DMS153 (cell line): ENCODE measurements at regions not wholly inside any gene's neighbourhood (a gene's known extent, or its start where the extent isn't known, plus 50 kb on each side); places are given as distances from the start of the nearest gene placed in this dataset.
A peak's percentile ranks its signal among the peaks of the same experiment; 100 is the strongest.
"Not testable (repeated sequence)": the region's sequence is repeated elsewhere in the genome, so short reads cannot be mapped to it uniquely, and the experiment has no call there.

ENCODE experiments used
- DNase-seq: peaks from one replicate; lab custom pipeline; 2025; lab: John Stamatoyannopoulos, UW

DNA sequence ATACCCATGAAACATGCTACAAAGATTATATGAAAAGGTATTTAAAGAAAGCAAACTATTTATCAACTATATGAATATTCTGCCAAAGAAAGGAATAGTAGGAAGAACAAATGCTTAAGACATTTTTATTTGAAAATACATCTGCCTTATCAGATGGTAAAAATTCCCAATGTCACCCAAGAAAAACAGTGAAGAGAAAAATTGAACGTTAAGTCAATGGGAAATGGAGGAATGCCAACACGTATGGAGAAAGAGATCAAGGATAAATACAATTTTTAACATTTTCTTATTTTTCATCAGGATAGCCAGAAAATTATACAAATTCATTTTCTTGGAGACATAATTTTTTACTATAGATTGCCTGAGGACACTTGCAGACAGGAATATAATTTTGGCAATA is 394.2 kb downstream of the ZEB2 start:
- DNase-seq, result no peak

DNA sequence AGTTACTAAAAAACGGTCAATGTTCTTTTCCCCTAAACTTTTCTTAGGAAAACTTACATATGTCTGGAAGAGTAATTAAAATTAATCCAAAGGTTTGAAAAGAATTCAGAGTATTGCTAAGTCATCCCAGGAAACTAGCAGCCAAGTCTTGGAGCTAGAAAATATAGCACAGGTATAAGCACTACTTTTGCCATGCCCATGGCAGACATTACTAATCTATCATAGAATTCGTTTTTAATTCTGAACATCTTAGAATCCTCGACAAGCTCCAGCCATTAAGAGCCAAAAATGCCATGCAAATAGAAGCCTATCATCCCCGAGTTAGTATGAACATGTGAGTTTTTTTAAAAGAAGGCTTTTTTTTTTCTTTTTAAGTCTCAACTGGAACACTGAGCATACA is 395.0 kb downstream of the ZEB2 start:
- no peak for DNase-seq

DNA sequence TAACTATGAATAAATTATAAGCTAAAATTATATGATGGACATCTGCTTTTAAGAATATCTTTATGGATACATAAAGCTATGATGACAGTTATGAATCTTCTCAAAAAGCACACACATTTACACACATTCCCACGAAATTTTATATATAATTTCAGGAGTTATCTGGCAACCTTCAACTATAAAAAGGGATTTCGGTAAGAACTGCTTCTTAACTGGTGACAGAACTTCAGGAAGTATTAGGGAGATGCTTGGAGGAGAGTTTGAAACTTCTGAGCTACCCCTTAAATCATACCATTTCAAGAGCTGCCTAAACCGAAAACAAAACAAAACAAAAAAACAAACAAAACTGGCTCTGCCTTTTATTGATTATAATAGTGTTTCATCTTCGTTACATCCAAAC is 399.4 kb downstream of the ZEB2 start:
- DNase-seq, result no peak

DNA sequence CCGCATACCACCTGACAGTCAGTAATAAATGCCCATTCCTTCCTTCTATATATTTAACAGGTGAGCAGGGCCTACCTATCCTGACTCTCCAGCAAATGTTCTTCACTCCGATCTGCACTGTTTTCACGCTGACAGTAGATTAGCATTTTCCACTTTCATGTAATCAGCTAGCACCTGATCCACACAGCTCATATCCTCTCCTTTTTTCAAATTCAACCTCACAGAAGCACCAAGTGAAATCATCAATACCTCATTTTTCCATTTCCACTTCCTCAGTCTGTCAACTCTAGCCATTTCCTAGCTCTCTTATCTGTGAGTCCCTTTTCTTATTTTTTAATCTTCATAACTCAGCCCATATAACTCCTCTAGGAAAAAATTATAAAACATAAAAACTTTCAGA is 402.8 kb downstream of the ZEB2 start:
- DNase-seq, result no peak

GRCh38 chr2:144115739-144116291 is 404.1 kb downstream of the ZEB2 start:
- DNase-seq, result no peak

- DNase-seq, result no peak
Measured at GRCh38 chr2:144114760-144115159, 405.2 kb downstream of the ZEB2 start.

DNA sequence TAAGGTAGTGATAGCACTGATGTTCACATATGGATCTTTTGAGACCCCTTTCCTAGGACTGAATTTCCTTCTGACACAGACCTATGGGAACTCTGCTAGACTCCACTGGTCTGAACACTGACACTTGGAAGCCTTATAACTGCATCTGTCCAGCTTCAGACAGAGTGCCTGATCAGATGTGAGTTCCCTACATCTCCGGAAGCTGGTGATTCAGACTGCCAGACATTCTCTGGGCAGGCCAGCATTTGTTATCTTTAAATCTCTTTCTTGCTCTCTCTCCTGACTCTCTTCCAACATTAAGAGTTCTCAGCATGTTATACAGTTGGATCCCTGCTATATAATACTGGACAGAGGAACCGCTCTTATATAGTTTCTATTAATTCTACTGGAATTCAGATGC is 408.5 kb downstream of the ZEB2 start:
- no peak for DNase-seq

GRCh38 chr2:144106104-144106503 is 413.8 kb downstream of the ZEB2 start:
- DNase-seq, result not testable (repeated sequence)

DNA sequence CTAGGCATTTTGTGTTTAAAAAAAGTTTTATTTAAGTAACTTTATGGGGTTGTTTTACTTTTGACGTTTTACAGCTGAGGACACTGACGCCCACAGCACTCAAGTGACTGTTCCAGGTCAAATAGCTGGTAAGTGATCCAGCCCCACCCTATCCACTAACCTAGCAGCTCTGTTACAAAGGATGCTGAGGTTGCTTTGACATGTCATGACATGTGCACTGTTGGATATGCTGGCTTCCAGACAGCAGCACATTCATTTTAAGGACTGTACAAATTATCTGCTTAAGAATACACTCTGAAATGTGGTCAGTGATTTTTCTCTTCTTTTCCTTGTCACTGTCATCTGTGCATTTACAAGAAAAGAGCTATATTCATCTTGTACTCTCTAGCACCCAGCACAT is 417.5 kb downstream of the ZEB2 start:
- peak; percentile 34 for DNase-seq

GRCh38 chr2:144099780-144100377 is 420.0 kb downstream of the ZEB2 start:
- no peak for DNase-seq

DNA sequence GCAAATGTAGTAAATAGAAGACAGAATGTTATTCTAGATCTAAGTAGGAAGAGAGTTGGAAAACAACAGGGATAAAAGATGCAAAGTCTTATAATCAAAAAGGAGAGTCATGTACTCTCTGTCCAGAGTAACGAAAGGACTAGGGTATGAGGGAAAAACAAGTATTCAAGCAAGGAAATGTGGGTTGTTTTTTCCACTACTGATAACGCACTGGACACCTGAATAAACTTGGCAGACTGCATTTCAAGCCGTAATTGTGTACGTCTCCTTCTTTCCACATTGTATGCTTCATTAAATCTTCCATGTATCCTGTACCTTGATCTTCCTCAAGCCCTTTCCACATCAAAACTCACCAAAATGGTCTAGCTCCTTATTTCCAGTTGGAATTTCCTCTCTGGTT is 420.6 kb downstream of the ZEB2 start:
- DNase-seq, result no peak

GRCh38 chr2:144097440-144098225 is 422.3 kb downstream of the ZEB2 start:
- DNase-seq, result no peak

DNA sequence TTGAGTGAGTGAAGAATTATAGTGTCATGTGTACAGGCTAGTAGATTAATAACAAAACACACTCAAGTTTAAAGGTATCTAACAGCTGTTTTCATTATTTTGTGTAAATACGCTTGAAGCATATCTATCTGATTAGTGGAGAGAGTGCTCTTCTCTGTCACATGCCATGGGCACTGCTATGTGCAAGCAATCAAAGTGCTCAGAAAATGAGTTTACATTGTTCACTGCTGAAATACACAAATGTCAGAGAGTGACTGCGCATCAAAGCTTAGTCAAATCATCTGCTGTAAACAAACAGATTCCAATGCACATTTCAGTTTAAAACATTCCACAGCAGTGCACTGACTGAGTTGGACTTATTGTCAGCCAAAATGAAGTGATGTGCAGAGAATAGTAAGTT is 423.4 kb downstream of the ZEB2 start:
- no peak for DNase-seq

DNA sequence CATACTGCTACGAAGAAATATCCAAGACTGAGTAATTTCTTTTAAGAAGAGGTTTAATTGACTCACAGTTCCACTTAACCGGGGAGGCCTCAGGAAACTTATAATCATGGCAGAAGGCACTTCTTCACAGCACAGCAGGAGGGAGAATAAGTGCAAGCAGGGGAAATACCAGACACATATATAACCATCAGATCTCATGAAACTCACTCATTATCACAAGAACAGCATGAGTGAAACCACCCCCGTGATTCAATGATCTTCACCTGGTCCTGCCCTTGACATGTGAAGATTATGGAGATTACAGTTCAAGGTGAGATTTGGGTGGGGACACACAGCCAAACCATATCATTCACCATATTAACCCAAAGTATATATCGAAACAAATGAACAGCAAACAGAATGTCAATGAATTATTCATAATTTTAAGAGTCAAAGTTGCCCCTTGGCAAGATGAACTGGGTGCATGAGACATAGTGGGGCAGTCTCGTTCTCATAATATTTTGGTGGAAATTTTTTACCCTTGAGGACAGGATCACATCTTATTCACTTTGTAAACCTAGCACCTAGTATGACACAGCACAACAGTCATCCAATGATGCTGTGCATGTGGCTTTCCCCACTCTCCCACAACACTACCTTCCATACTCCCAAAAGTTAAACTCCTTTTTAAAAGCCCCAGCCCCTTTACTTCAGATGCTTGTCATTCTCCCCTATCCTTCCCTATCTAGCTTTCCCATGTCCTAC is 425.3 kb downstream of the ZEB2 start:
- no peak for DNase-seq

DNA sequence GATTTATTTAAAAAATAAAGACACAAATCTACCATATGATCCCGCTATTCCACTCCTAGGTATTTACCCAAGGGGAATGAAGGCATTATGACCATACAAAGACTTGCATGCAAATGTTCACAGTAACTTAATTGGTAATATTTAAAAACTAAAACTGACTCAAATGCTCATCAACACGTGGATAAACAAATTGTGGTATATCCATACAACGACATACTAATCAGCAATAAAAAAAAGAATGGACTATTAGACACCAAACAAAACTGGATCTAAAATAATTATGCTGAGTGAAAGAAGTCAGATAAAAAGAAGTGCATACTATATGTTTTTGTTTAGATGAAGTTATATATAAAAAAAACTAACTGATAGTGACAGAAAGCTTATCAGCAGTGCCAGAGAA is 428.3 kb downstream of the ZEB2 start:
- no peak for DNase-seq

DNA sequence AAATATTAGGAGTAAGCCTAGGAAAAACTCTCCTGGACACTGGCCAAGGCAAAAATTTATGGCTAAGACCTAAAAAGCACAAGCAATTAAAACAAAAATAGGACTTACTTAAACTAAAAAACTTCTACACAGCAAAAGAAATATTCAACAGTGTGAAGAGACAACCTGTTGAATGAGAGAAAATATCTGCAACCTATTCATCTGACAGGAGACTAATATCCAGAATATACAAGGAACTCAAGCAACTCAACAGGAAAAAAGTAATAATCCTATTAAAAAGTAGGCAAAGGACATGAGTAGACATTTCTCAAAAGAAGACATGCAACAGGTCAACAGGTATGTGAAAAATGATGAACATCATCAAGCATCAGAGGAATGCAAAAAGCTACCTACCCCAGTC is 431.1 kb downstream of the ZEB2 start:
- DNase-seq, result no peak

DNA sequence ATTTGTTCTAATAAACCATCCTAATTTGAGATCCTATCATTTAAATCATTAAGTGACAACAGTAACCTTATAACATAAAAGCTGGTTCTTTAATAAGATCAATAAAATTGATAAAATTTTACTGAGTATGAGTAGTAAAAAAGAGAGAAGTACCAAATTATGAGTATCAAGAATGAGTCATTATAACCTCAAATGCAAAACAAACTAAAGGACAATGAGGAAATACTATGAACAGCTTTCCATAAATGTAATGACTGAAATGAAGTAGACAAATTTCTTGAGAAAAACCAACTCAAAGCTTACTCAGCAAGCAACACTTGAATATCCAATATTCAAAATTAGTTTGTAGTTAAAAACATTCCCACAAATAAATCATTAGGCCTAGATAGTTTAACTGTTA is 433.0 kb downstream of the ZEB2 start:
- no peak for DNase-seq

DNA sequence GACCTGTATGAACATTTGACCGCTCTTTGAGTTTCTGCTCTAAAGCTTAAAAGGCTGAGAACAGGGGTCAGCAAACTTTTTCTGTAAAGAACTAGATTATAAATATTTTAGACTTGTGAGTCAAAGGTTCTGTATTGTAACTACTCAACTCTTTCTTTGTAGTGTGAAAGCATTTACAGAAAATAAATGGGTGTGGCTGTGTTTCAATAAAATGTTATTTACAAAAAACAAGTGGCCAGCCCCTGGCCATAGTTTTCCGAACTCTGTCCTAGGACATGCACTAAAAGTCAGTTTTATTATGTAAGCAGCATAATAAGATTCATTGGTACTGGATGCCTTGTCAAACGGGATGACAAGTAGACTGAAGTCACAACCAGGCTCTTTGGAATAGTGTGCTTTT is 434.9 kb downstream of the ZEB2 start:
- DNase-seq, result no peak

DNA sequence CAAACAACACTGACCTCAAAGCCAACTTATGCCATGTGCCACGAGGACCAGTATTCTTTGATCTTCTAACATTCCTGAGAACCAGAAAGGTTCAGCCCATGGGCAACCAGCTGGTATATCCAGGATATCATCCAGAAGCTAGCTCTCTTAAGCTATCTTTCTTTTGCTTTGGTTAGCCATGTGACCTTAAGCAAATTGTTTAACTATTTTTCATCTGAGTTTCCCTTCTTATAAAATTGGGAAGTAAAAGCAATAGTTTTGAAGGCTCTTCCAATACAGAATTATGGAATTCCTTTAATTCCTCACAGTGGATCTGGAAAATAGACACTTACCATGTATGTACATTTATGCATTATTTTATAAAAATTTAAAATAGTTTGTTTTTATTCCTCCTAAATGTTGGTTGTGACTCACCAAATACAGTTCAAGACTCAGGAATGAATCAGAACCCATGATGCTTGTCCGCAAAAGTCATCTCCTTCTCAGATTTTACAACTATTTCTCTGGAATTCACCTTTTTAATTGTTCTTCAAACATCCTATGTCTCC is 435.7 kb downstream of the ZEB2 start:
- DNase-seq, result no peak

DNA sequence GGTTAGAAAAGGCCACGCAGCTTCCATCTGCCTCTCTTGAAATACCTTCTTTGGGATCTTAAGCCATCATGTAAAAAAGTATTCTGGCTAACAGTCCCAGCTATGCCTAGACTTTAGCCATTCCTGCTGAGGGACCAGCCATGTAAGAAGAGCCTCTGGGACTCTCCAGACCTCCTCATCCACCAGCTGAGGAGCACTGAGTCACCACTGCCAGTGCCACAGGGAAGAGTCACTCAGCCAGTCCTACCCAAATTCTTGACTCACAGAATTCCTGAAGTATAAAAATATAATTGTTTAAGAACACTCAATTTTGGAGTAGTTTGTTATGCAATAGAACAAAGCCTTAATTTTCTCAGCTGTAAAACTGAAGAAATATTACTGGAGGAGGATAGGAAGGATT is 436.7 kb downstream of the ZEB2 start:
- no peak for DNase-seq

DNA sequence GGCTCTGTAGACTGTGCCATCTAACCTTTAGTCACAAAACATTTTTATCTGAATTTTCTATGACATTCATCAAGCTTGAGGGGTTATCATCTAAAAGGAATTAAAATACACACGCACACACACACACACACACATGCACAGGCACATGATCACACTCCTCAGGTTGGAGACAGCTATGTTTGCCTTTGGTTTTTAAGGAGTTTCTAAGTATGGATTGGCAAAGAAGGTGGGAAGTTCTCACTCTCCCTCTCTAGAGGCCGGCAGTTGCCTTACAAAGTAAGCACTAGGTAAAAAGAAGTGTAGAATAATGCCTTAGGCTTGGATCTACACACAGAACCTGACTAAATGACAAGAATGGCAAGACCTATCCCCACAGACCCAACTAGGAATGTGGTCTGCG is 437.1 kb downstream of the ZEB2 start:
- DNase-seq, result no peak

DNA sequence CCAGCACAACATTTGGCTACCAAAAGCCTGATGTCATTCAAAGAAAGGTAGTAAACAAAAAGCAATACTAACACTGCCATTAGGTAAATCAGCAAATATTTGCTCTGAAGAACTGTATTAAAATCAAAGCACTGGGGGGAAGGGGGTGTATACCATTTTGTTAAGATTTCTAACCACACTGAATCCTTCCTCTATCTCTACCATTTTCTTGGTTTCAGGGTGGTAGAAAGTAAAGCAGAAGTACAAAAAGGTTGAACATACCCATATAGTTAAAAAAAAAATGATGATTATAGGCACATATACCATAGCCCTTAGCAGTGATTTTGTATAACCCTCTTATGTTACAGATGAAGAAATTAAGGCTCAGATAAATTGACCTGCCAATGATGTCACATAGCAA is 437.6 kb downstream of the ZEB2 start:
- DNase-seq, result no peak

DNA sequence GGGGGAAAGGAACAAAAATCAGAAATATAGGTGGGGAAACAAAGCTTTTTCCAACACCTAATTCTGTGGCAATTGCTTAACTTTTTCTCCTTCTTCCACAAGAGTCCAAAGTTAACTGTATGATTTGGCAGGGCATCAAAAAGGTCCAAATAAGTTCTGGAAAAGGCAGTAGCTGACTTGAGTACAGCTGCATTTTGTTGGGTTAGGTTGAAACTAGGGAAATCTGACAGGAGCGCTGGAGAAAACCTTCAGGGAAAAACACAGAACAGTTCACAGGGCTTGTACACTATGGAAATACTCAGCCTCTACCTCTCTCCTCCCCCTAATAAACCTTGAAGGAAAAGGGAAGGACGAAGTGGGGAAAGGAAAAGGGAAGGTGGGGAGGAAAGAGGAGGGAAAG is 438.6 kb downstream of the ZEB2 start:
- no peak for DNase-seq
